DND-41 (cell line): ENCODE measurements at regions not wholly inside any gene's neighbourhood (a gene's known extent, or its start where the extent isn't known, plus 50 kb on each side); places are given as distances from the start of the nearest gene placed in this dataset.

Experiments
- CTCF ChIP-seq: IDR thresholded peaks from 2 replicates; pipeline ENCODE4 v1.5.1; 2012; ENCODE audit warnings: borderline replicate concordance, low read length, moderate library complexity, mild to moderate bottlenecking; ENCODE audit not compliant: poor library complexity, severe bottlenecking; ENCODE audit errors: extremely low read depth
- EZH2 ChIP-seq: IDR thresholded peaks from 3 replicates; pipeline ENCODE4 v1.6.1; 2012; ENCODE audit warnings: borderline replicate concordance, low read depth, mild to moderate bottlenecking, moderate library complexity, low read length, inconsistent platforms; ENCODE audit not compliant: severe bottlenecking

DNA sequence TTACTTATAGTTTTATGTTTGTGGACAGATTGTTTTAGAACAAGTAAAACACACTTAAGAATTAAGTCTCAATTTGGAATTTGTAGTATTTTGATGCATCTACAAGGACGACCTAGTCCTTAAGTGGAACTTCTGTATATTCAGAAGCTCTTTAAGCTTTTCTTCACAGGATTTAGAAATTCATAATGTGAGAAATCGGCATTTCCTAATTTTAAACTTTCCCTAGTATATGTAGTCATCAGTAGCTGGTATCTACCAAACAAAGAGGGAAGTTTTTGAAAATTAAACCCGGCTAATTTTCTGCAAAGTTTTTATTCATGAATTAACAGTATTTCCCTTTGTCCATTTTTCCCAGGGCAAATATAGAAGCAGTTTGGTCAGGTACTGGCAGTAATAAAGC is 203.6 kb downstream of the CDRT15L2 start:
- TF ChIP-seq CTCF = no peak
- no peak for TF ChIP-seq EZH2
